IMR-90 (cell line): ENCODE measurements at regions not wholly inside any gene's neighbourhood (a gene's known extent, or its start where the extent isn't known, plus 50 kb on each side); places are given as distances from the start of the nearest gene placed in this dataset.

Experiments
- ATAC-seq: fragments of 200-7000 bp; cut with Tn5 transposase; 2 replicates; pipeline ENCODE4 v1.9.1; 2020; ENCODE audit warnings: low read depth, mild to moderate bottlenecking, moderate library complexity
- BruUV-seq: library from RNA; stranded (reverse); fragments of 400-500 nt; replicated peaks from 2 replicates; lab custom pipeline; 2021; lab: Mats Ljungman, UMichigan
- CTCF ChIA-PET: fragments of 300-600 bp; formaldehyde crosslinking; extraction: SDS; loops from one replicate; lab custom pipeline; 2021; ENCODE audit warnings: antibody characterized with exemption; lab: Yijun Ruan, JAX
- POLR2A ChIA-PET: fragments of 300-600 bp; sonication (Branson Sonifier 250); formaldehyde crosslinking; loops from one replicate; lab custom pipeline; 2022; ENCODE audit warnings: antibody characterized with exemption; ENCODE audit not compliant: unreplicated experiment; lab: Charles Lee
- DNase-seq: peaks from one replicate; pipeline ENCODE4 v3.0.0; 2013
- H2AFZ ChIP-seq: replicated peaks from 2 replicates; pipeline ENCODE3; 2013; ENCODE audit warnings: low read length, mild to moderate bottlenecking; ENCODE audit not compliant: poor library complexity
- H2AK5ac ChIP-seq: 2 replicates; pipeline ENCODE4 v1.6.1; 2013; ENCODE audit warnings: low read depth, low read length, inconsistent platforms
- H2AK9ac ChIP-seq: replicated peaks from 2 replicates; pipeline ENCODE3; 2013; ENCODE audit warnings: mild to moderate bottlenecking, low read depth, low read length, moderate library complexity; ENCODE audit not compliant: poor library complexity
- H2BK120ac ChIP-seq: 2 replicates; pipeline ENCODE4 v1.6.1; 2013; ENCODE audit warnings: low read depth, low read length, inconsistent platforms
- H2BK15ac ChIP-seq: 3 replicates; pipeline ENCODE4 v1.6.1; 2013; ENCODE audit warnings: low read depth, low read length, inconsistent platforms
- H2BK20ac ChIP-seq: 2 replicates; pipeline ENCODE4 v1.6.1; 2013; ENCODE audit warnings: low read depth, mild to moderate bottlenecking, inconsistent platforms, low read length, moderate library complexity
- H2BK5ac ChIP-seq: 2 replicates; pipeline ENCODE4 v1.6.1; 2013; ENCODE audit warnings: mild to moderate bottlenecking, low read depth, low read length, inconsistent platforms; ENCODE audit not compliant: poor library complexity, severe bottlenecking
- H3K14ac ChIP-seq: replicated peaks from 2 replicates; pipeline ENCODE4 v1.6.1; 2013; ENCODE audit warnings: low read depth, low read length, inconsistent platforms
- H3K18ac ChIP-seq: 2 replicates; pipeline ENCODE4 v1.6.1; 2013; ENCODE audit warnings: low read depth, low read length, control low read depth
- H3K23ac ChIP-seq: 2 replicates; pipeline ENCODE4 v1.6.1; 2013; ENCODE audit warnings: low read depth, low read length, inconsistent platforms
- H3K27ac ChIP-seq: 2 replicates; pipeline ENCODE4 v1.5.1; 2013; ENCODE audit warnings: mild to moderate bottlenecking, control low read depth, low read length; ENCODE audit not compliant: insufficient read depth
- H3K27me3 ChIP-seq: 2 replicates; pipeline ENCODE4 v1.6.1; 2013; ENCODE audit warnings: low read length; ENCODE audit not compliant: control insufficient read depth, insufficient read depth
- H3K36me3 ChIP-seq: 2 replicates; pipeline ENCODE4 v1.6.1; 2013; ENCODE audit warnings: low read length, mixed read lengths; ENCODE audit not compliant: control insufficient read depth, insufficient read depth
- H3K4ac ChIP-seq: 2 replicates; pipeline ENCODE4 v1.6.1; 2013; ENCODE audit warnings: low read depth, low read length, inconsistent platforms
- H3K4me1 ChIP-seq: 2 replicates; pipeline ENCODE4 v1.6.1; 2013; ENCODE audit warnings: low read length, mixed read lengths; ENCODE audit not compliant: control insufficient read depth, insufficient read depth
- H3K4me2 ChIP-seq: 2 replicates; pipeline ENCODE4 v1.6.1; 2013; ENCODE audit warnings: low read depth, mild to moderate bottlenecking, control low read depth, low read length, moderate library complexity
- H3K4me3 ChIP-seq: 2 replicates; pipeline ENCODE4 v1.5.1; 2013; ENCODE audit warnings: low read depth, mild to moderate bottlenecking, control low read depth, low read length, moderate library complexity; ENCODE audit not compliant: insufficient read depth
- H3K56ac ChIP-seq: 2 replicates; pipeline ENCODE4 v1.6.1; 2013; ENCODE audit warnings: low read length, inconsistent platforms; ENCODE audit not compliant: insufficient read depth; ENCODE audit errors: extremely low read depth
- H3K79me1 ChIP-seq, 2 experiments: 2 replicates each; pipeline ENCODE4 v1.6.1; 2013; ENCODE audit warnings: low read length in 2 of 2, inconsistent platforms in 1 of 2, low read depth in 1 of 2
- H3K9ac ChIP-seq: 2 replicates; pipeline ENCODE4 v1.6.1; 2013; ENCODE audit warnings: low read depth, low read length, control low read depth
- H3K9me1 ChIP-seq: 2 replicates; pipeline ENCODE4 v1.6.1; 2013; ENCODE audit warnings: low read length, inconsistent platforms; ENCODE audit not compliant: insufficient read depth
- H3K9me3 ChIP-seq: 2 replicates; pipeline ENCODE4 v1.6.1; 2013; ENCODE audit warnings: low read length; ENCODE audit not compliant: control insufficient read depth, insufficient read depth
- H4K20me1 ChIP-seq: 2 replicates; pipeline ENCODE4 v1.6.1; 2013; ENCODE audit warnings: low read length, inconsistent platforms; ENCODE audit not compliant: insufficient read depth
- H4K5ac ChIP-seq: 2 replicates; pipeline ENCODE4 v1.6.1; 2013; ENCODE audit warnings: mild to moderate bottlenecking, low read depth, low read length, control low read depth
- H4K8ac ChIP-seq, 2 experiments: 2 replicates each; pipeline ENCODE4 v1.6.1; 2013; ENCODE audit warnings: low read depth in 2 of 2, low read length in 2 of 2, control low read depth in 1 of 2, inconsistent platforms in 1 of 2
- H4K91ac ChIP-seq: 2 replicates; pipeline ENCODE4 v1.6.1; 2013; ENCODE audit warnings: low read depth, low read length, inconsistent platforms; ENCODE audit not compliant: insufficient read depth
- BHLHE40 ChIP-seq: fragments of 150-350 bp; IDR thresholded peaks from 2 replicates; pipeline ENCODE4 v1.6.1; 2016; ENCODE audit warnings: mild to moderate bottlenecking, low read depth, low read length
- CHD1 ChIP-seq: IDR thresholded peaks from 2 replicates; pipeline ENCODE4 v1.6.1; 2012; ENCODE audit warnings: low read depth, low read length, improper control_type of control experiment
- CTCF ChIP-seq: conservative IDR thresholded peaks from 2 replicates; pipeline ENCODE4 v1.5.1; 2012; ENCODE audit warnings: mild to moderate bottlenecking, low read depth, low read length, improper control_type of control experiment
- FOS ChIP-seq: fragments of 150-350 bp; IDR thresholded peaks from 2 replicates; pipeline ENCODE4 v1.6.1; 2016; ENCODE audit warnings: low read depth, low read length
- MAFK ChIP-seq: IDR thresholded peaks from 2 replicates; pipeline ENCODE4 v1.6.1; 2012; ENCODE audit warnings: low read depth, low read length, improper control_type of control experiment
- MAZ ChIP-seq: IDR thresholded peaks from 2 replicates; pipeline ENCODE4 v1.6.1; 2012; ENCODE audit warnings: low read depth, mild to moderate bottlenecking, low read length, improper control_type of control experiment, moderate library complexity, borderline replicate concordance
- MXI1 ChIP-seq: IDR thresholded peaks from 2 replicates; pipeline ENCODE4 v1.6.1; 2012; ENCODE audit warnings: low read depth, mild to moderate bottlenecking, low read length, moderate library complexity, borderline replicate concordance
- NFE2L2 ChIP-seq: fragments of 150-350 bp; IDR thresholded peaks from 2 replicates; pipeline ENCODE4 v1.6.1; 2016; ENCODE audit warnings: low read depth, mild to moderate bottlenecking, low read length
- POLR2A ChIP-seq: IDR thresholded peaks from 2 replicates; pipeline ENCODE4 v1.6.1; 2012; ENCODE audit warnings: mild to moderate bottlenecking, low read depth, low read length
- RAD21 ChIP-seq: IDR thresholded peaks from 2 replicates; pipeline ENCODE4 v1.6.1; 2012; ENCODE audit warnings: low read length, improper control_type of control experiment
- RCOR1 ChIP-seq: IDR thresholded peaks from 2 replicates; pipeline ENCODE4 v1.6.1; 2012; ENCODE audit warnings: mild to moderate bottlenecking, low read length, improper control_type of control experiment; ENCODE audit not compliant: insufficient replicate concordance
- RFX5 ChIP-seq: IDR thresholded peaks from 2 replicates; pipeline ENCODE4 v1.8.0; 2012; ENCODE audit warnings: low read depth, mild to moderate bottlenecking, low read length, moderate library complexity
- SMC3 ChIP-seq: fragments of 150-350 bp; IDR thresholded peaks from 2 replicates; pipeline ENCODE4 v1.6.1; 2016; ENCODE audit warnings: low read depth, mild to moderate bottlenecking, antibody characterized with exemption, low read length, moderate library complexity
- WGBS, 2 experiments: methylation state at CpG; one replicate each; pipeline versions ENCODE4 v1.1.5 to v1.1.7; 2013; ENCODE audit warnings: missing lambda C conversion rate in 2 of 2; ENCODE audit not compliant: insufficient read length in 1 of 2; ENCODE audit errors: extremely low coverage in 2 of 2; 5-methylcytosine and 5-hydroxymethylcytosine counted together
- dilution Hi-C: fragments of 300-500 bp; cut with HindIII; formaldehyde crosslinking; loops from one replicate; pipeline ENCODE4 v1.14.3; 2018; ENCODE audit warnings: low sequenced_read_pairs; ENCODE audit not compliant: unreplicated experiment
- in situ Hi-C: fragments of 300-500 bp; cut with MboI; formaldehyde crosslinking; loops from 3 replicates; pipeline ENCODE4 v1.14.3; 2019; ENCODE audit warnings: low sequenced_read_pairs, inconsistent platforms, mixed read lengths
- intact Hi-C: fragments of 100-400 bp; cut with micrococcal nuclease; formaldehyde crosslinking; loops from 2 replicates; pipeline ENCODE4 v1.10.0; 2022
- TF ChIP-seq, protein P1 (sequence below): fragments of 150-350 bp; IDR thresholded peaks from 2 replicates; pipeline ENCODE4 v1.6.1; 2017; ENCODE audit warnings: mild to moderate bottlenecking, antibody characterized with exemption, low read length, low read depth

DNA sequence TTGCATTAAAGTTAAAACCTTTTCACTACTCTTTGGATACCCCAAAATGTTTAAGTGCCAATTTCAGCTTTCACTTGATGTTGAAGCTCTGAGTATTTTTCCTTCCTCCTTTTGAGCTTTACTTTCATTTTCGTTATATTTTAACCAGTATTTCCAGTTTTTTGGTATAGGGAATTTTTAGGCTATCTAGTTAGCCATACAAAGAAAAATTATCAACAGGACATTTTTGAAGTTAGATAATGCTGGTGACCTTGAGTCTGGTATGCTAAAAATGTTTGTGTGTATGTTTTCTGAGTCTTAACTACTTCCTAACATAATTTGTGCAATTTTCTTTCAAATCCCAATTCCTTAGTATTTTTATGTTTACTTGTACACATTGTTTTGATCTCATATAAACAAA lies 284.8 kb downstream of the OTOL1 start:
- Histone ChIP-seq H4K20me1 (no peaks in the 10 kb centered on the region), H3K23ac (no peak overlapping the region), H3K9ac (no peak overlapping the region), H4K8ac (no peak overlapping the region), H2AK5ac (no peak overlapping the region), H3K4me1 (no peaks in the 10 kb centered on the region), H2AK9ac (no peak overlapping the region), H3K79me1 (no peaks in the 10 kb centered on the region), H4K91ac (no peak overlapping the region), H2AFZ (no peak overlapping the region), H3K9me1 (no peaks in the 10 kb centered on the region), H3K4me2 (no peak overlapping the region), H2BK5ac (no peak overlapping the region), H2BK20ac (no peak overlapping the region), H3K27ac (no peak overlapping the region), H3K27me3 (no peaks in the 10 kb centered on the region), H3K36me3 (no peaks in the 10 kb centered on the region), H3K18ac (no peak overlapping the region), H3K56ac (no peak overlapping the region), H2BK120ac (no peak overlapping the region), H3K14ac (no peak overlapping the region), H3K9me3 (no peaks in the 10 kb centered on the region), H4K5ac (no peak overlapping the region), H3K4ac (no peak overlapping the region), H2BK15ac (no peak overlapping the region), H3K4me3 (no peak overlapping the region)
- dilution Hi-C loops: no loop called here
- DNase-seq (no peak), ATAC-seq (no peak)
- POLR2A ChIA-PET: no interaction called here
- no CpG with 5 or more reads among the region's 1 CpG for WGBS, 2 experiments
- TF ChIP-seq, protein P1, sequence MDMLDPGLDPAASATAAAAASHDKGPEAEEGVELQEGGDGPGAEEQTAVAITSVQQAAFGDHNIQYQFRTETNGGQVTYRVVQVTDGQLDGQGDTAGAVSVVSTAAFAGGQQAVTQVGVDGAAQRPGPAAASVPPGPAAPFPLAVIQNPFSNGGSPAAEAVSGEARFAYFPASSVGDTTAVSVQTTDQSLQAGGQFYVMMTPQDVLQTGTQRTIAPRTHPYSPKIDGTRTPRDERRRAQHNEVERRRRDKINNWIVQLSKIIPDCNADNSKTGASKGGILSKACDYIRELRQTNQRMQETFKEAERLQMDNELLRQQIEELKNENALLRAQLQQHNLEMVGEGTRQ: no peak
- TF ChIP-seq CTCF (no peak), BHLHE40 (no peak), SMC3 (no peak), RCOR1 (no peak), MXI1 (no peak), MAFK (no peak), RAD21 (no peak), RFX5 (no peak), FOS (no peak), CHD1 (no peak), MAZ (no peak), NFE2L2 (no peak), POLR2A (no peak)
- no TSS peak for BruUV-seq
- intact Hi-C loops: no loop called here
- in situ Hi-C loops: no loop called here
- CTCF ChIA-PET: interaction anchor here (0.6 kb wide), 1 partner anchor 279 kb away, joined by 3 read pairs; no protein-coding TSS in a partner anchor
